ENCODE measurements at regions not wholly inside any gene's neighbourhood (a gene's known extent, or its start where the extent isn't known, plus 50 kb on each side); places are given as distances from the start of the nearest gene placed in this dataset.

GRCh38 chr20:7691647-7692269, 248.5 kb downstream of the HAO1 start:
- ChIA-PET POLR2A (no interaction called here), CTCF (no interaction called here)
- ATAC-seq, result no peak
- H3K27ac ChIP-seq, result no peak overlapping the region
- no peak overlapping the region for H3K4me2 ChIP-seq
- no peak overlapping the region for H3K4me3 ChIP-seq
- TF ChIP-seq REST (IDR thresholded peaks at IDR 0.05) (no peak), MAX (IDR thresholded peaks at IDR 0.05) (no peak), EHMT2 (IDR thresholded peaks at IDR 0.05; ENCODE audit: low read depth) (no peak), MYC (IDR thresholded peaks at IDR 0.05; ENCODE audit: borderline replicate concordance, low read length) (no peak), MAFK (IDR thresholded peaks at IDR 0.05; ENCODE audit: partially characterized antibody) (no peak), CTCF (IDR thresholded peaks at IDR 0.05) (no peak), POLR2A (IDR thresholded peaks at IDR 0.05; ENCODE audit: low read length) (no peak), EHF (CRISPR knock-in tag; IDR thresholded peaks at IDR 0.05) (no peak)
- no peak for DNase-seq (ENCODE audit: low read depth in 1 of 2, low spot score in 1 of 2)
- H3K9me3 ChIP-seq, result peaks cover 2% of the 10 kb centered on the region; the same call in 1 of the 3 replicates
- H3K4me1 ChIP-seq, result no peaks in the 10 kb centered on the region
- no peak for FAIRE-seq
- WGBS (ENCODE audit: missing lambda C conversion rate), result 19% methylated on average over 4 of the region's 4 CpGs

- H3K27ac ChIP-seq, result no peak overlapping the region
- H3K4me2 ChIP-seq, result no peak overlapping the region
- no peaks in the 10 kb centered on the region for H3K4me1 ChIP-seq
- CTCF ChIA-PET, result interaction anchor here (0.6 kb wide), 1 partner anchor 864 kb away, joined by 3 read pairs; no protein-coding TSS in a partner anchor
- ATAC-seq (no peak), DNase-seq (ENCODE audit: low read depth in 1 of 2, low spot score in 1 of 2) (no peak), FAIRE-seq (no peak)
- POLR2A ChIA-PET, result no interaction called here
- 27% methylated on average over 1 of the region's 1 CpG for WGBS (ENCODE audit: missing lambda C conversion rate)
- H3K4me3 ChIP-seq, result no peak overlapping the region
- peaks cover 3% of the 10 kb centered on the region; the same call in 1 of the 3 replicates for H3K9me3 ChIP-seq
- TF ChIP-seq NFE2L2 (conservative IDR thresholded peaks at IDR 0.05; ENCODE audit: low read length) (no peak), CEBPB (IDR thresholded peaks at IDR 0.05) (no peak), SMC3 (IDR thresholded peaks at IDR 0.05) (no peak), CHD2 (IDR thresholded peaks at IDR 0.05; ENCODE audit: low read length, partially characterized antibody) (no peak), ZFP36 (IDR thresholded peaks at IDR 0.05; ENCODE audit: borderline replicate concordance, partially characterized antibody) (no peak), POLR2A (IDR thresholded peaks at IDR 0.05; ENCODE audit: low read length) (no peak), REST (IDR thresholded peaks at IDR 0.05) (no peak), USF2 (IDR thresholded peaks at IDR 0.05) (no peak), SREBF2 (IDR thresholded peaks at IDR 0.05) (no peak), POLR2AphosphoS2 (conservative IDR thresholded peaks at IDR 0.05; ENCODE audit: low read length) (no peak), PHF8 (IDR thresholded peaks at IDR 0.05; ENCODE audit: borderline replicate concordance, low read depth) (no peak), EHF (CRISPR knock-in tag; IDR thresholded peaks at IDR 0.05) (no peak), ZNF302 (CRISPR knock-in tag; IDR thresholded peaks at IDR 0.05) (no peak), HMGXB4 (CRISPR knock-in tag; IDR thresholded peaks at IDR 0.05; ENCODE audit: borderline replicate concordance) (no peak), MAZ (IDR thresholded peaks at IDR 0.05; ENCODE audit: borderline replicate concordance, low read depth, low read length) (no peak), E2F6 (IDR thresholded peaks at IDR 0.05; ENCODE audit: borderline replicate concordance, low read depth) (no peak), ZSCAN20 (CRISPR knock-in tag; IDR thresholded peaks at IDR 0.05) (no peak), KDM1A (IDR thresholded peaks at IDR 0.05; ENCODE audit: low read depth) (no peak)
Measured at GRCh38 chr20:7692478-7692877, 247.8 kb downstream of the HAO1 start.

Measured in A549 (cell line).